ENCODE measurements at regions not wholly inside any gene's neighbourhood (a gene's known extent, or its start where the extent isn't known, plus 50 kb on each side); places are given as distances from the start of the nearest gene placed in this dataset.

GRCh38 chr13:61857198-61857597 is 441.5 kb upstream of the PCDH20 start:
- H3K27ac ChIP-seq: no peak overlapping the region
- no peak for TF ChIP-seq CTCF (IDR thresholded peaks at IDR 0.05)
- no peak for TF ChIP-seq ZFX (IDR thresholded peaks at IDR 0.05; ENCODE audit: borderline replicate concordance)

GRCh38 chr13:61852116-61852619 is 436.5 kb upstream of the PCDH20 start:
- no peak overlapping the region for H3K27ac ChIP-seq
- TF ChIP-seq CTCF (IDR thresholded peaks at IDR 0.05) (no peak), ZFX (IDR thresholded peaks at IDR 0.05; ENCODE audit: borderline replicate concordance) (no peak)

- TF ChIP-seq CTCF (IDR thresholded peaks at IDR 0.05): no peak
- TF ChIP-seq ZFX (IDR thresholded peaks at IDR 0.05; ENCODE audit: borderline replicate concordance): no peak
- H3K27ac ChIP-seq: no peak overlapping the region
Measured at GRCh38 chr13:61850794-61851193, 435.1 kb upstream of the PCDH20 start.

GRCh38 chr13:61838568-61838967 is 422.9 kb upstream of the PCDH20 start:
- TF ChIP-seq ZFX (IDR thresholded peaks at IDR 0.05; ENCODE audit: borderline replicate concordance): no peak
- no peak for TF ChIP-seq CTCF (IDR thresholded peaks at IDR 0.05)
- no peak overlapping the region for H3K27ac ChIP-seq

- H3K27ac ChIP-seq: no peak overlapping the region
- TF ChIP-seq CTCF (IDR thresholded peaks at IDR 0.05) (no peak), ZFX (IDR thresholded peaks at IDR 0.05; ENCODE audit: borderline replicate concordance) (no peak)
Measured at GRCh38 chr13:61833228-61833627, 417.6 kb upstream of the PCDH20 start.

- H3K27ac ChIP-seq: no peak overlapping the region
- no peak for TF ChIP-seq ZFX (IDR thresholded peaks at IDR 0.05; ENCODE audit: borderline replicate concordance)
- no peak for TF ChIP-seq CTCF (IDR thresholded peaks at IDR 0.05)
Measured at GRCh38 chr13:61831026-61831425, 415.4 kb upstream of the PCDH20 start.

GRCh38 chr13:61830475-61830874 is 414.8 kb upstream of the PCDH20 start:
- TF ChIP-seq ZFX (IDR thresholded peaks at IDR 0.05; ENCODE audit: borderline replicate concordance) (no peak), CTCF (IDR thresholded peaks at IDR 0.05) (no peak)
- no peak overlapping the region for H3K27ac ChIP-seq

Data from 22Rv1 (cell line).